GM23338 (cell line): ENCODE measurements at regions not wholly inside any gene's neighbourhood (a gene's known extent, or its start where the extent isn't known, plus 50 kb on each side); places are given as distances from the start of the nearest gene placed in this dataset.

Source experiments
- ATAC-seq: fragments of 200-7000 bp; cut with Tn5 transposase; 3 replicates; pipeline ENCODE4 v1.9.1; 2020
- DNase-seq: peaks from one replicate; pipeline ENCODE4 v3.0.0-alpha.2; 2015; ENCODE audit warnings: low spot score
- H2AFZ ChIP-seq: fragments of 200-600 bp; sonication (generic); 2 replicates; pipeline ENCODE4 v1.8.0; 2016; ENCODE audit warnings: antibody characterized with exemption, mild to moderate bottlenecking, moderate library complexity
- H3F3A ChIP-seq: fragments of 200-600 bp; sonication (generic); replicated peaks from 2 replicates; pipeline ENCODE4 v1.8.0; 2017; ENCODE audit warnings: antibody characterized with exemption, mixed run types, low read depth
- H3K27ac ChIP-seq: fragments of 200-600 bp; sonication (generic); 2 replicates; pipeline ENCODE4 v1.6.1; 2016; ENCODE audit warnings: low read depth
- H3K27me3 ChIP-seq: fragments of 200-600 bp; sonication (generic); 2 replicates; pipeline ENCODE4 v1.8.0; 2016; ENCODE audit warnings: mild to moderate bottlenecking, mixed run types, moderate library complexity; ENCODE audit not compliant: insufficient read depth
- H3K36me3 ChIP-seq: fragments of 200-600 bp; sonication (generic); 2 replicates; pipeline ENCODE4 v1.8.0; 2016; ENCODE audit warnings: mild to moderate bottlenecking; ENCODE audit not compliant: insufficient read depth
- H3K4me1 ChIP-seq: fragments of 200-600 bp; sonication (generic); 2 replicates; pipeline ENCODE4 v1.8.0; 2016; ENCODE audit warnings: mild to moderate bottlenecking, moderate library complexity; ENCODE audit not compliant: insufficient read depth
- H3K4me2 ChIP-seq: fragments of 200-600 bp; sonication (generic); 2 replicates; pipeline ENCODE4 v1.7.1; 2017; ENCODE audit warnings: mixed run types
- H3K4me3 ChIP-seq: fragments of 200-600 bp; sonication (generic); 2 replicates; pipeline ENCODE4 v1.6.1; 2016; ENCODE audit warnings: mixed run types
- H3K79me2 ChIP-seq: fragments of 200-600 bp; sonication (generic); replicated peaks from 2 replicates; pipeline ENCODE4 v1.8.0; 2017; ENCODE audit warnings: mild to moderate bottlenecking; ENCODE audit not compliant: insufficient read depth
- H3K9me2 ChIP-seq: fragments of 200-600 bp; sonication (generic); 2 replicates; pipeline ENCODE4 v1.8.0; 2017; ENCODE audit not compliant: insufficient read depth
- H4K20me1 ChIP-seq: fragments of 200-600 bp; sonication (generic); replicated peaks from 2 replicates; pipeline ENCODE4 v1.8.0; 2017; ENCODE audit warnings: mild to moderate bottlenecking; ENCODE audit not compliant: insufficient read depth
- H3K27ac Mint-ChIP-seq: 2 replicates; pipeline ENCODE4 v1.8.0; 2020; ENCODE audit warnings: inconsistent platforms, mild to moderate bottlenecking, moderate library complexity, mixed read lengths
- H3K27me3 Mint-ChIP-seq: 3 replicates; pipeline ENCODE4 v1.8.0; 2022; ENCODE audit warnings: low read depth, mild to moderate bottlenecking, moderate library complexity, mixed read lengths, inconsistent platforms; ENCODE audit not compliant: insufficient read depth, poor library complexity
- H3K36me3 Mint-ChIP-seq: 3 replicates; pipeline ENCODE4 v1.8.0; 2021; ENCODE audit warnings: low read depth, mild to moderate bottlenecking, inconsistent platforms, moderate library complexity, mixed read lengths
- H3K4me1 Mint-ChIP-seq: 3 replicates; pipeline ENCODE4 v1.8.0; 2020; ENCODE audit warnings: mild to moderate bottlenecking, inconsistent platforms, mixed read lengths
- H3K4me3 Mint-ChIP-seq: 3 replicates; pipeline ENCODE4 v1.8.0; 2021; ENCODE audit warnings: moderate library complexity, mild to moderate bottlenecking, inconsistent platforms, mixed read lengths
- H3K9me3 Mint-ChIP-seq: 3 replicates; pipeline ENCODE4 v1.8.0; 2020; ENCODE audit warnings: moderate library complexity, mild to moderate bottlenecking, inconsistent platforms, mixed read lengths
- CREB1 ChIP-seq: fragments of 250-450 bp; sonication (Bioruptor Pico); IDR thresholded peaks from 2 replicates; pipeline ENCODE4 v1.5.0; 2020; ENCODE audit warnings: low read depth, mild to moderate bottlenecking, moderate library complexity
- EZH2 ChIP-seq: fragments of 200-600 bp; sonication (generic); IDR thresholded peaks from one replicate; pipeline ENCODE4 v1.8.0; 2017; ENCODE audit warnings: antibody characterized with exemption, mild to moderate bottlenecking, low read depth; ENCODE audit not compliant: unreplicated experiment
- JUNB ChIP-seq: IDR thresholded peaks from one replicate; pipeline ENCODE4 v1.6.1; 2016; ENCODE audit warnings: antibody characterized with exemption; ENCODE audit not compliant: unreplicated experiment
- POLR2AphosphoS5 ChIP-seq: IDR thresholded peaks from 2 replicates; pipeline ENCODE4 v1.6.1; 2016; ENCODE audit warnings: antibody characterized with exemption, low read depth
- REST ChIP-seq: IDR thresholded peaks from one replicate; pipeline ENCODE4 v1.6.1; 2018; ENCODE audit warnings: antibody characterized with exemption; ENCODE audit not compliant: unreplicated experiment
- ZNF114 ChIP-seq: fragments of 250-450 bp; sonication (Bioruptor Pico); IDR thresholded peaks from 2 replicates; pipeline ENCODE4 v1.5.0; 2020; ENCODE audit warnings: mild to moderate bottlenecking, moderate library complexity
- ZNF331 ChIP-seq: fragments of 250-450 bp; sonication (Bioruptor Pico); IDR thresholded peaks from 2 replicates; pipeline ENCODE4 v1.5.0; 2020; ENCODE audit warnings: low read depth, mild to moderate bottlenecking, moderate library complexity
- ZNF462 ChIP-seq: fragments of 250-450 bp; sonication (Bioruptor Pico); IDR thresholded peaks from 2 replicates; pipeline ENCODE4 v1.5.0; 2020; ENCODE audit warnings: mild to moderate bottlenecking, moderate library complexity

DNA sequence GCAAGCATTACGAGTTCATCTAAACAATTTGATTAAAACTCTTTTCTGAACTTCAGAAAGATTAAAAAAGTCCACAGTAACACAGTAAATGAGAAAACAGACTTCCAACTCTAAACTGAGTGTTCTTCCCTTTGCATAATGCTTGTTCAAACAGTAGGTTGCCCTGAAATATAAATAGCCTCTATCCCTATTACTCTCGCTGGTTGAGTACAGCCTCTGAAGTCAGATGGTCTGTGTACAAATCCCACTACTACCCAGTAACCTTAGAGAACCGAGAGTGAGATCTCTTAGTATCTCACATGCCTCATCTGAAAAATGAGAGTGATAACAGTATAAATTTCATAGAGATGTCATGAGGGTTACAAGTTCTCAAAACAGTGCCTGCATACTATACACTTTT lies 591.6 kb downstream of the CAAP1 start (continued):
- no peak for TF ChIP-seq EZH2
- TF ChIP-seq POLR2AphosphoS5: no peak
- no peak for TF ChIP-seq REST
- no peak for TF ChIP-seq ZNF114
- no peak for TF ChIP-seq CREB1 (CRISPR knock-in tag)
- no peak for TF ChIP-seq JUNB

DNA sequence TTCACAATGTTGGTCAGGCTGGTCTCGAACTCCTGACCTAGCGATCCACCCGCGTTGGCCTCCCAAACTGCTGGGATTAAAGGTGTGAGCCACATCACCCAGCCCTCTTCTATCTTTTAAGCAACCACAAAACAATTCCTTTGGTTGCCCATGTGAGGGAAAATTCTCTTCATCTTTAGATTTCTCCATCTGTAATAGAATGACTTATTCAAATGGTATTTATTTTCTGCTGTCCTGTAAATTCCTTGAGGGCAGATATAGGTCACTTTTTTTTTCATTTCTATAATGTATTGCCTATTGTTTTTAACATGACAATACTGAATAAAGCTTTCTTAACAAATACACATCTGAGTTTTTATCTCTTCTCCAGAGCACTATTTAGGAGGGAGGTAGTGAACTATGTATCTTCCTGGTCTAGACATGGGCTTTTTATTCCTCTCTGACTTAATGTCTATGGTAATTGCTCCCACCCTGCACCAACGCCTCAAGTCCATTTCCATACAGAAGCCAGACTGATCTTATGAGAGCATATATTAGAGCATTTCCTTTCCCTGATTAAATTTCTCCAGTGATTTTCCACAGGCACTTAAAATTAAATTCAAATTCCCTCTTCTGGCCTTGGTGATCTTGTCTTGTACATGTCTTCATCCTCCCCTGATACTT lies 595.6 kb downstream of the CAAP1 start:
- TF ChIP-seq JUNB: no peak
- TF ChIP-seq ZNF462: no peak
- no peak for TF ChIP-seq REST
- TF ChIP-seq ZNF331 (CRISPR knock-in tag): no peak
- no peak for TF ChIP-seq POLR2AphosphoS5
- Histone ChIP-seq H3K36me3 (no peaks in the 10 kb centered on the region), H3K27me3 (no peaks in the 10 kb centered on the region), H3K79me2 (no peaks in the 10 kb centered on the region), H3K4me1 (no peaks in the 10 kb centered on the region; the same call in 1 of the 2 replicates), H3K4me2 (no peak overlapping the region), H2AFZ (no peak overlapping the region), H3K9me2 (no peaks in the 10 kb centered on the region), H4K20me1 (no peaks in the 10 kb centered on the region), H3F3A (no peaks in the 10 kb centered on the region), H3K4me3 (no peak overlapping the region), H3K27ac (no peak overlapping the region)
- Mint-ChIP-seq H3K27ac (no peak overlapping the region), H3K4me1 (peaks cover 11% of the 10 kb centered on the region), H3K9me3 (no peaks in the 10 kb centered on the region), H3K4me3 (no peak overlapping the region), H3K36me3 (no peaks in the 10 kb centered on the region), H3K27me3 (no peaks in the 10 kb centered on the region)
- DNase-seq: no peak
- ATAC-seq: no peak
